GM19324 (cell line): ENCODE measurements at regions not wholly inside any gene's neighbourhood (a gene's known extent, or its start where the extent isn't known, plus 50 kb on each side); places are given as distances from the start of the nearest gene placed in this dataset.
"Not testable (repeated sequence)": the region's sequence is repeated elsewhere in the genome, so short reads cannot be mapped to it uniquely, and the experiment has no call there.

ENCODE experiments used
- ATAC-seq: cut with Tn5 transposase; IDR thresholded peaks from one replicate; pipeline ENCODE4 v1.9.1; 2021; ENCODE audit warnings: mild to moderate bottlenecking, moderate library complexity; ENCODE audit not compliant: unreplicated experiment, low FRiP score

GRCh38 chr12:73445658-73446324 is 1091.8 kb upstream of the ATXN7L3B start:
- peak; percentile 86 for ATAC-seq

- peak; percentile 57 for ATAC-seq
Measured at GRCh38 chr12:73452672-73453469, 1084.8 kb upstream of the ATXN7L3B start.

- no peak for ATAC-seq
Measured at GRCh38 chr12:73460212-73460611, 1077.4 kb upstream of the ATXN7L3B start.

- ATAC-seq, result no peak
Measured at GRCh38 chr12:73465106-73465505, 1072.5 kb upstream of the ATXN7L3B start.

- ATAC-seq, result no peak
Measured at GRCh38 chr12:73486256-73486655, 1051.4 kb upstream of the ATXN7L3B start.

- no peak for ATAC-seq
Measured at GRCh38 chr12:73506611-73507010, 1031.0 kb upstream of the ATXN7L3B start.

GRCh38 chr12:73514672-73515071 is 1023.0 kb upstream of the ATXN7L3B start:
- ATAC-seq, result no peak

GRCh38 chr12:73517859-73518258 is 1019.8 kb upstream of the ATXN7L3B start:
- no peak for ATAC-seq

- ATAC-seq, result no peak
Measured at GRCh38 chr12:73529231-73529630, 1008.4 kb upstream of the ATXN7L3B start.

GRCh38 chr12:73529954-73530353 is 1007.7 kb upstream of the ATXN7L3B start:
- ATAC-seq, result no peak

- ATAC-seq, result no peak
Measured at GRCh38 chr12:73531752-73532151, 1005.9 kb upstream of the ATXN7L3B start.

GRCh38 chr12:73547421-73547820 is 990.2 kb upstream of the ATXN7L3B start:
- ATAC-seq, result no peak

- ATAC-seq, result no peak
Measured at GRCh38 chr12:73585136-73585535, 952.5 kb upstream of the ATXN7L3B start.

GRCh38 chr12:73589220-73589619 is 948.4 kb upstream of the ATXN7L3B start:
- ATAC-seq, result no peak

GRCh38 chr12:73598626-73599025 is 939.0 kb upstream of the ATXN7L3B start:
- no peak for ATAC-seq

- ATAC-seq, result no peak
Measured at GRCh38 chr12:73599268-73599667, 938.4 kb upstream of the ATXN7L3B start.

- not testable (repeated sequence) for ATAC-seq
Measured at GRCh38 chr12:73605925-73606324, 931.7 kb upstream of the ATXN7L3B start.

GRCh38 chr12:73612551-73612950 is 925.1 kb upstream of the ATXN7L3B start:
- no peak for ATAC-seq

GRCh38 chr12:73623421-73623820 is 914.2 kb upstream of the ATXN7L3B start:
- ATAC-seq, result no peak

- ATAC-seq, result no peak
Measured at GRCh38 chr12:73625226-73625625, 912.4 kb upstream of the ATXN7L3B start.

- no peak for ATAC-seq
Measured at GRCh38 chr12:73629171-73629570, 908.5 kb upstream of the ATXN7L3B start.
